ENCODE measurements at regions not wholly inside any gene's neighbourhood (a gene's known extent, or its start where the extent isn't known, plus 50 kb on each side); places are given as distances from the start of the nearest gene placed in this dataset.

DNA sequence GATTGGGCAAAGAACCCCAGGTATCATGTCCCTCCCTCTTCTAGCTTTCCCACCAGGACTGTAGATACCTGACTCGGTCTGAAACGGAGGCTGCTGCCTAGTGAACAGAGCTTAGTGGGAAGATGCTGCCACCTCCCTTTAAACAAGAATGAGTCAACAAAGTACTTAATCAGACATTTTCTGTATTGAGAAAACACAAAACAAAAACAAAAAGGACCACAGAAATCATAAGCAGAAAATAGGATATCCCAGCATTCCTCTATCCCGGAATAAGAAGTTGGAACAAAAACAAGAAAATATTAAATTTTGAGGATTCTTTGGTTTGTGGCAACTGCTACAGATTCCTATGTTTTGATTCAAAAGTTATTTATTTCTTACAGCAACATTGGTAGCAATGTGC, 51.7 kb upstream of the COL8A1 start:
- Histone ChIP-seq H3K27ac (ENCODE audit: low read length) (no peak overlapping the region), H3K4me1 (ENCODE audit: control insufficient read depth, insufficient read depth, low read length) (no peaks in the 10 kb centered on the region), H3K27me3 (ENCODE audit: control insufficient read depth, insufficient read depth, low read length) (no peaks in the 10 kb centered on the region), H3K4me3 (ENCODE audit: low read length) (no peak overlapping the region), H3K9me3 (ENCODE audit: control insufficient read depth, insufficient read depth, low read length) (no peaks in the 10 kb centered on the region), H3K36me3 (ENCODE audit: control insufficient read depth, insufficient read depth, low read length) (no peaks in the 10 kb centered on the region)
- WGBS (ENCODE audit: insufficient coverage, insufficient read length) = no CpG with 5 or more reads among the region's 3 CpGs
- no peak for DNase-seq (ENCODE audit: low read depth, low spot score)

DNA sequence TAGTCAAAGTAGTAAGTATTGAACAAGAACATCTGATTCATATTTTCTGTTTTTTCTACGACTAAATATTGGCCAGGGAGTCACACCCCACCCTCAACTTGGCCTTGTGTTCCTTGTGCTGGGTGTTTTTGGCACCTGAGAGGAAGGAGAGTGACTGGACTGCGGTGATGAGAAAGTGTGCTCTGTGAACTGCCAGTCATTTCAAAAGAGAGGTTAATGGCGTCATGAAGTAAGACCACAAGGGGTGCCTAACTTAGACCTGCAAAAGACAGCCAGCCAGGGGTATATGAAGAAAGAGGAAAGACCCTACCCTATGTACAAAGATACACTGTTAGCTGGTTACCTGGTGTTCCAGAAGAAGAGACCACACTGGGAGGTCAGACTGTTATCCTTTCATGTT, 58.4 kb upstream of the COL8A1 start:
- H3K4me3 ChIP-seq (ENCODE audit: low read length) = no peak overlapping the region
- H3K9me3 ChIP-seq (ENCODE audit: control insufficient read depth, insufficient read depth, low read length) = no peaks in the 10 kb centered on the region
- H3K36me3 ChIP-seq (ENCODE audit: control insufficient read depth, insufficient read depth, low read length) = no peaks in the 10 kb centered on the region
- no peak for DNase-seq (ENCODE audit: low read depth, low spot score)
- no CpG with 5 or more reads among the region's 3 CpGs for WGBS (ENCODE audit: insufficient coverage, insufficient read length)
- no peaks in the 10 kb centered on the region for H3K4me1 ChIP-seq (ENCODE audit: control insufficient read depth, insufficient read depth, low read length)
- H3K27ac ChIP-seq (ENCODE audit: low read length) = no peak overlapping the region
- no peaks in the 10 kb centered on the region for H3K27me3 ChIP-seq (ENCODE audit: control insufficient read depth, insufficient read depth, low read length)

DNA sequence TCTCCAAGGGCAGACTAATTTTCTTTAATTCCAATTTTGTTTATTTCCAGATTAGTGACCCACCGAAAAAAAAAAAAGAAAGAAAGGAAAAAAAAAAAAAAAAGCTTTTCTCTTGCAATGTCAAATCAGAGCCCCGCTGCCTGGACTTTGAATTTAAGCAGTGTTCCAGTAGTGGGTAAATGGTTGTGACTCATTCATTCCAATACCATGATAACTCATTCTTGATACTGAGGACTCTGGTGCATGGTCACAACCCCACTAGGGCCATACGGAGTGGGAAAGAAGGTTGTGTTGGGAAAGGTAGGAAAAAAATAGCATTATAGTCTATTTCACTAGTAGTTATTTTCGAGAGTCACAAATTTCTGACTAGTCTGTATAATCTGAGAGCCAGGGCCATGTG, 59.1 kb upstream of the COL8A1 start:
- H3K27ac ChIP-seq (ENCODE audit: low read length) = no peak overlapping the region
- WGBS (ENCODE audit: insufficient coverage, insufficient read length) = no CpG with 5 or more reads among the region's 4 CpGs
- no peak for DNase-seq (ENCODE audit: low read depth, low spot score)
- no peak overlapping the region for H3K4me3 ChIP-seq (ENCODE audit: low read length)
- H3K9me3 ChIP-seq (ENCODE audit: control insufficient read depth, insufficient read depth, low read length) = no peaks in the 10 kb centered on the region
- H3K4me1 ChIP-seq (ENCODE audit: control insufficient read depth, insufficient read depth, low read length) = no peaks in the 10 kb centered on the region
- no peaks in the 10 kb centered on the region for H3K27me3 ChIP-seq (ENCODE audit: control insufficient read depth, insufficient read depth, low read length)
- no peaks in the 10 kb centered on the region for H3K36me3 ChIP-seq (ENCODE audit: control insufficient read depth, insufficient read depth, low read length)

DNA sequence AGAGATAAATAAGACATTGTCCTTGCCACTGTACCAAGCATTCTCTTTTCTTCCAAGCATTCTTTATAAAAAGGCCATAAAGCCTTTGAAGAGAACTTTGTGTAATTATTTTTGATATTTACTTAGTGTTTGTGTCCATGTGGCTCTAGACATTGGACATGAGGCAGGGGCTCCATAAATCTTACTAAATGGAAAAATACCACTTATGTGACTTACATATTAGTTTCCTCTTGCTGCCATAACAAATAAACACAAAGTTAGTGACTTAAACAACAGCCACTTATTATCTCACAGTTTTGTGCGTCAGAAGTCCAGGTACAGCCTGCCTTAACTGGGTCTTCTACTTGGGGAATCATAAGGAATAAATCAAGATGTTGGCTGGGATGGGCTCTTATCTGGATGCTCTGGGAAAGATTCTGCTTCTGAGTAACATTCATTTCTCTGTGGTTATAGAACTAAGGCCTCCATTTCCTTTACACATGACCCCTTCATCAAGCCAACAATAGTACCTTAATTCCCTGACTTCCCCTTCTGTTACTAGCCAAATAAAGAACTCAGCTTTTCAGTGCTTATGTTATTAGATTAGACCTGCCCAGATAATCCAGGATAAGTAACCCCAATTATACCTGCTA, 59.9 kb upstream of the COL8A1 start:
- H3K27ac ChIP-seq (ENCODE audit: low read length) = no peak overlapping the region
- no CpG with 5 or more reads among the region's 1 CpG for WGBS (ENCODE audit: insufficient coverage, insufficient read length)
- H3K36me3 ChIP-seq (ENCODE audit: control insufficient read depth, insufficient read depth, low read length) = no peaks in the 10 kb centered on the region
- no peaks in the 10 kb centered on the region for H3K27me3 ChIP-seq (ENCODE audit: control insufficient read depth, insufficient read depth, low read length)
- H3K9me3 ChIP-seq (ENCODE audit: control insufficient read depth, insufficient read depth, low read length) = no peaks in the 10 kb centered on the region
- H3K4me1 ChIP-seq (ENCODE audit: control insufficient read depth, insufficient read depth, low read length) = no peaks in the 10 kb centered on the region
- no peak overlapping the region for H3K4me3 ChIP-seq (ENCODE audit: low read length)
- DNase-seq (ENCODE audit: low read depth, low spot score) = no peak

DNA sequence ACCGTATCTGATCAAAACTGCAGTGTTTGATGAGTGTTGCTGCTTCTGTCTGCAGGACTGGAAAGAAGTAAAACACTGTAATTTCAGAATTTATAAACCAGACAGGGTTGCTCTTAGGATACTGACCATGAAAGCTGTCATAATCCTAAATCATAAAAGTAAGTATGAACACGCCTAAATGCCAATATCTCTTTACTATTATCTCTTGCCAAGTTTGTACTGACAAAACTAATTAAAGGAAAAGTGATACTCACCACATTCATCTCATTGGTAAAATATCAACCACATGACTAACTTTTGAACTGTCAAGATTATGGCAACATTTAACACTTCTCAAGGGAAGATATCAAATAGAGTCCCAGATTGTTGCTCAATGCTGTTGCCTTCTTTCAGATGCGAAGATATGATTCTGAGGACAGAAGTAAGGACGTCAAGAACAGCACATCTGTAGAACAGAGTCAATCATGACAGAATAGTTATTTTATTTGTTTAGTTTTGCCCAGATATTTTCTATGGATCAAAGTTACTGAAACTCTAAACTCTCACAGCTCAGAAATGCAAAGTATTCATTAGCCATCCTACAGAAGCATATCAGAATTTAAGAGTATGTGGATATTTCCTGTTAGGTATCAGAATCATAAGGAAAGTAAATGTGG, 61.4 kb upstream of the COL8A1 start:
- no CpG with 5 or more reads among the region's 4 CpGs for WGBS (ENCODE audit: insufficient coverage, insufficient read length)
- no peak for DNase-seq (ENCODE audit: low read depth, low spot score)
- Histone ChIP-seq H3K9me3 (ENCODE audit: control insufficient read depth, insufficient read depth, low read length) (no peaks in the 10 kb centered on the region), H3K27ac (ENCODE audit: low read length) (no peak overlapping the region), H3K36me3 (ENCODE audit: control insufficient read depth, insufficient read depth, low read length) (no peaks in the 10 kb centered on the region), H3K4me1 (ENCODE audit: control insufficient read depth, insufficient read depth, low read length) (no peaks in the 10 kb centered on the region), H3K4me3 (ENCODE audit: low read length) (no peak overlapping the region), H3K27me3 (ENCODE audit: control insufficient read depth, insufficient read depth, low read length) (no peaks in the 10 kb centered on the region)

DNA sequence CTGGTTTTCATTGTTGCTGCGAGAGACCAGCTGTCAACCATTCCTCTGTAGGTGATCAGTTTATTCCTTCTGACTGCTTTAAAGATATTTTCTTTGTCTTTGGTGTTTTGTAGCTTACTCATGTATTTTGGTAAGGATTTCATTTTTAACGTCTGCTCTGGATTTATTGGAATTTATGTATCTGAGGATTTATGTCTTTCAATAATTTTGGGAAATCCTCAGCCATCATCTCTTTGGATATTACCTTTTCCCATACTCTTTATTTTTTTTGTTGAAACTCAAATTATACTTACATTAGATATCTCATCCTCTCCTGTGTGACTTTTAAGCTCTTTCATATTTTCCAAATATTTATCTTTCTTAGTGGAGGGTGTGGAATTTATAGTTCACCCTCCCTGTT, 62.7 kb upstream of the COL8A1 start:
- no peaks in the 10 kb centered on the region for H3K9me3 ChIP-seq (ENCODE audit: control insufficient read depth, insufficient read depth, low read length)
- H3K27ac ChIP-seq (ENCODE audit: low read length) = no peak overlapping the region
- no peak for DNase-seq (ENCODE audit: low read depth, low spot score)
- no peak overlapping the region for H3K4me3 ChIP-seq (ENCODE audit: low read length)
- H3K36me3 ChIP-seq (ENCODE audit: control insufficient read depth, insufficient read depth, low read length) = no peaks in the 10 kb centered on the region
- no peaks in the 10 kb centered on the region for H3K4me1 ChIP-seq (ENCODE audit: control insufficient read depth, insufficient read depth, low read length)
- WGBS (ENCODE audit: insufficient coverage, insufficient read length) = no CpG with 5 or more reads among the region's 2 CpGs
- no peaks in the 10 kb centered on the region for H3K27me3 ChIP-seq (ENCODE audit: control insufficient read depth, insufficient read depth, low read length)

DNA sequence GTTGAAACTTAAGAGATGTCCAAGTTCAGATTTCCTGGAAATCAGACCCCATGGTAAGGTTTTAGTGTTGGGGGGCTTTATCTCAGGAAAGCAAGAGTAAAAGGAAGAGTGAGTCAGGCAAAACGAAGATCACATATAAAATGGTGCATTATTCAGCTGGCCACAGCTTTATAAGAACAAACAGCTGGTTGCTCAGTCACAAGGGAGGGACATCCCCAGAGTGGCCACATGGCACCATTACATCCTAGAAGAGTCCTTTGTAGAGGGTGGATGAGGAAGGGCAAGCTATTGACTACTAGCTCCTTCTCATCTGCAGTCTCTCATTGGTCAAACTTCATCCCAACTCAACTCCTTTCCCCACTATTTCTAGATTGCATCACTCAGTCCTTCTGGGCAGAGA, 68.3 kb upstream of the COL8A1 start:
- no CpG with 5 or more reads among the region's 1 CpG for WGBS (ENCODE audit: insufficient coverage, insufficient read length)
- Histone ChIP-seq H3K27ac (ENCODE audit: low read length) (no peak overlapping the region), H3K4me1 (ENCODE audit: control insufficient read depth, insufficient read depth, low read length) (no peaks in the 10 kb centered on the region), H3K4me3 (ENCODE audit: low read length) (no peak overlapping the region), H3K36me3 (ENCODE audit: control insufficient read depth, insufficient read depth, low read length) (no peaks in the 10 kb centered on the region), H3K27me3 (ENCODE audit: control insufficient read depth, insufficient read depth, low read length) (no peaks in the 10 kb centered on the region), H3K9me3 (ENCODE audit: control insufficient read depth, insufficient read depth, low read length) (no peaks in the 10 kb centered on the region)
- no peak for DNase-seq (ENCODE audit: low read depth, low spot score)

DNA sequence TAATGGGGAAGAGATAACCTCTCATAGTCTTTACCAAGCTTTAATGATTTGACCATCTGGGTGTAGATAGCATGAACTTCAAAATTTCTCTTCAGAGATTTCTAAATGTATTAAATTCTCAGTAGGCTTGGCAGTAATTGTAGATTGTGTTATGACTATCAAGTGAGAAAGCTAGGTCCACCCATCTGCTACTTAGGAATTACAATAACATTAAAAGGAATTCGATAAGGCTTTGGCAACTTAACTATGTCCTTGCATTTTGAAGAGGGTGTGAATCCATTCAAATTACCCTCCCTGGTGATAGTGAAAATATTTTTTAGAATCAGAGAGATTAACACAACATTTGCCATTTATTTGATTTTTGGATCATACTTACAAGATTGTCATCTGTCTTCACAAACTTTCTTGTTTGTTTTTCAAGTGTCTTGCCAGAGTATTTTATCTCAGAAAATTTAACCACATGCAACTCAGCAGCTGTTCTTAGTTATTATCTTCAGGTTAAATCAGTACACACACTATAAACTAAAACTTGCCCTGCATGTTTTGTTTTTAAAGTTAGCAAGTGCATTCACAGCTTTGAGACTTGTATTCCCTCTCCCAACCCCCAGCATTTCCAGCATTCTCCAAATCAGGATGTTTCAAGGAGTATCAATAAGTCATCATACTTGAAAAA, 69.6 kb upstream of the COL8A1 start:
- DNase-seq (ENCODE audit: low read depth, low spot score) = no peak
- Histone ChIP-seq H3K27me3 (ENCODE audit: control insufficient read depth, insufficient read depth, low read length) (no peaks in the 10 kb centered on the region), H3K4me1 (ENCODE audit: control insufficient read depth, insufficient read depth, low read length) (no peaks in the 10 kb centered on the region), H3K9me3 (ENCODE audit: control insufficient read depth, insufficient read depth, low read length) (no peaks in the 10 kb centered on the region), H3K27ac (ENCODE audit: low read length) (no peak overlapping the region), H3K36me3 (ENCODE audit: control insufficient read depth, insufficient read depth, low read length) (no peaks in the 10 kb centered on the region), H3K4me3 (ENCODE audit: low read length) (no peak overlapping the region)
- WGBS (ENCODE audit: insufficient coverage, insufficient read length) = no CpG with 5 or more reads among the region's 1 CpG

DNA sequence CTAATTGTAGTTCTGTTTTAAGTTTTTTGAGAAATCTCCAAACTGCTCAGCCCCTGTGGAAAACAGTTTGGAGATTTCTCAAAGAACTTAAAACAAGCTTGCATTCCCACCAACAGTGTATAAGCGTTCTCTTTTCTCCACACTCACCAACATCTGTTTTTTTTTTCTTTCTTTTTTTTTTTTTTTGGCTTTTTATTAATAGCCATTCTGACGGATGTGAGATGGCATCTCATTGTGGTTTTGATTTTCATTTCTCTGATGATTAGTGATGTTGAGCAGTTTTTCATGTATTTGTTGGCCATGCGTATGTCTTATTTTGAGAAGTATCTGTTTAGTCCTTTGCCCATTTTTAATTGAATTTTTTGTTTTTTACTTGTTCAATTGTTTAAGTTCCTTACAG, 73.1 kb upstream of the COL8A1 start:
- no peaks in the 10 kb centered on the region for H3K27me3 ChIP-seq (ENCODE audit: control insufficient read depth, insufficient read depth, low read length)
- no CpG with 5 or more reads among the region's 3 CpGs for WGBS (ENCODE audit: insufficient coverage, insufficient read length)

DNA sequence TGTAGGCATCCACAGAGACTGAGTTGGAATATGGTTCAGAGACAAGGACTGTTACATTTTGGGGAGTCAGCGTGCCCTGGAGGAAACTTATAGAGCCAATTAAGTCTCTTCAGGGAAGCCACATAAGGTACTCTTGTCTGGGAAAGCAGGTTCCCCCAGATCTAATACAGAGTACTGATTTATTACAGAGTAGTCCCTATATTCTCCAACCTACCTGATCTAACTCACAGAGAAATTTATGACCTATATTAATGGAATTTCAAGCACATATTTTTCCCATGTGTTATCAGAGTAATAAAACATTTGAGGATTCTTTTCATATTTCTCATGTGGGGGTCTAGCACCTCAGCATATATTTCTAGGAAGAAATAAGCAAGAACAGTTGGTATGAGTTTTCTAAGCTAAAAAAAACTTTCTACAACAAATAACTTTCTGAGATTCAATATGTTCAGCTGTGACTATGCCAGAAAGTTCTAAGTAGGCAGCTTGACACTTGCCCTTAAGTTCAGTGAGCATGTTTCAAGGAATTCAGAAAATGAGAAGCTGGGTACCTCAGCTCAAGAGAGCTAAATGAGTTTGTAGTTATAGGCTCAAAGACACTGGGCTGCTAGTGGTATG, 75.3 kb upstream of the COL8A1 start:
- H3K4me1 ChIP-seq (ENCODE audit: control insufficient read depth, insufficient read depth, low read length) = no peaks in the 10 kb centered on the region
- no peak overlapping the region for H3K27ac ChIP-seq (ENCODE audit: low read length)
- H3K4me3 ChIP-seq (ENCODE audit: low read length) = no peak overlapping the region
- H3K9me3 ChIP-seq (ENCODE audit: control insufficient read depth, insufficient read depth, low read length) = no peaks in the 10 kb centered on the region
- H3K36me3 ChIP-seq (ENCODE audit: control insufficient read depth, insufficient read depth, low read length) = no peaks in the 10 kb centered on the region
- no peak for DNase-seq (ENCODE audit: low read depth, low spot score)
- no CpG with 5 or more reads among the region's 1 CpG for WGBS (ENCODE audit: insufficient coverage, insufficient read length)
- H3K27me3 ChIP-seq (ENCODE audit: control insufficient read depth, insufficient read depth, low read length) = no peaks in the 10 kb centered on the region

More for the DNA sequence above, 73.1 kb upstream of the COL8A1 start:
- Histone ChIP-seq H3K36me3 (ENCODE audit: control insufficient read depth, insufficient read depth, low read length) (no peaks in the 10 kb centered on the region), H3K27ac (ENCODE audit: low read length) (no peak overlapping the region), H3K4me1 (ENCODE audit: control insufficient read depth, insufficient read depth, low read length) (no peaks in the 10 kb centered on the region), H3K4me3 (ENCODE audit: low read length) (no peak overlapping the region), H3K9me3 (ENCODE audit: control insufficient read depth, insufficient read depth, low read length) (no peaks in the 10 kb centered on the region)
- no peak for DNase-seq (ENCODE audit: low read depth, low spot score)
